GM12878 (cell line): ENCODE measurements at regions not wholly inside any gene's neighbourhood (a gene's known extent, or its start where the extent isn't known, plus 50 kb on each side); places are given as distances from the start of the nearest gene placed in this dataset.

Experiments
- ATAC-seq: fragments of 200-7000 bp; cut with Tn5 transposase; 3 replicates; pipeline ENCODE4 v1.9.1; 2020; ENCODE audit warnings: mild to moderate bottlenecking, moderate library complexity
- BruUV-seq: library from RNA; stranded (reverse); fragments of 400-500 nt; replicated peaks from 2 replicates; lab custom pipeline; 2021; lab: Mats Ljungman, UMichigan
- CTCF ChIA-PET: fragments of 300-600 bp; sonication (Branson Sonifier 250); formaldehyde crosslinking; extraction: SDS; loops from one replicate; lab custom pipeline; 2021; ENCODE audit warnings: inconsistent platforms; lab: Yijun Ruan, JAX
- POLR2A ChIA-PET: fragments of 350-600 bp; formaldehyde crosslinking; extraction: SDS; loops from one replicate; lab custom pipeline; 2021; ENCODE audit warnings: inconsistent platforms; lab: Charles Lee
- RAD21 ChIA-PET: fragments of 300-600 bp; sonication (Branson Sonifier 250); formaldehyde crosslinking; loops from one replicate; lab custom pipeline; 2023; ENCODE audit warnings: antibody characterized with exemption; ENCODE audit not compliant: unreplicated experiment; lab: Charles Lee
- SMC1A ChIA-PET: fragments of 300-600 bp; sonication (Branson Sonifier 250); formaldehyde crosslinking; loops from one replicate; lab custom pipeline; 2023; ENCODE audit not compliant: unreplicated experiment, uncharacterized antibody; lab: Charles Lee
- DNase-seq: peaks from one replicate; pipeline ENCODE4 v3.0.0-alpha.2; 2011; ENCODE audit warnings: low read depth, low spot score
- FAIRE-seq: peaks from 3 replicates; lab custom pipeline; 2011; peaks lifted over from hg19 to GRCh38; lab: Jason Lieb, UNC
- H2AFZ ChIP-seq: 2 replicates; pipeline ENCODE4 v1.6.0; 2011; ENCODE audit warnings: low read depth, low read length, control low read depth; ENCODE audit not compliant: control insufficient read depth
- H3K27ac ChIP-seq: 2 replicates; pipeline ENCODE4 v1.5.1; 2011; ENCODE audit warnings: control low read depth; ENCODE audit not compliant: control insufficient read depth, insufficient read depth
- H3K27me3 ChIP-seq, 2 experiments: replicated peaks in 1 of 2; 2 replicates each; pipeline versions ENCODE4 v1.6.0 to v1.6.1; 2011; ENCODE audit warnings: low read length in 1 of 2; ENCODE audit not compliant: control insufficient read depth in 2 of 2, insufficient read depth in 2 of 2
- H3K36me3 ChIP-seq, 2 experiments: 2 replicates each; pipeline ENCODE4 v1.5.1; 2011; ENCODE audit warnings: low read length in 1 of 2; ENCODE audit not compliant: control insufficient read depth in 2 of 2, insufficient read depth in 2 of 2
- H3K4me1 ChIP-seq: 2 replicates; pipeline ENCODE4 v1.6.1; 2011; ENCODE audit warnings: mild to moderate bottlenecking, low read length, moderate library complexity, mixed read lengths; ENCODE audit not compliant: control insufficient read depth, insufficient read depth
- H3K4me2 ChIP-seq: 2 replicates; pipeline ENCODE4 v1.6.0; 2011; ENCODE audit warnings: control low read depth; ENCODE audit not compliant: control insufficient read depth, insufficient read depth
- H3K4me3 ChIP-seq: fragments of 200-600 bp; sonication (generic); 2 replicates; pipeline ENCODE4 v1.5.1; 2016
- H3K79me2 ChIP-seq: 2 replicates; pipeline ENCODE4 v1.6.0; 2011; ENCODE audit warnings: low read length; ENCODE audit not compliant: control insufficient read depth, insufficient read depth
- H3K9ac ChIP-seq: 2 replicates; pipeline ENCODE4 v1.8.0; 2011; ENCODE audit warnings: low read length, control low read depth, mixed read lengths; ENCODE audit not compliant: control insufficient read depth, insufficient read depth
- H3K9me3 ChIP-seq: replicated peaks from 3 replicates; pipeline ENCODE4 v1.5.1; 2011; ENCODE audit warnings: mild to moderate bottlenecking, low read length; ENCODE audit not compliant: control insufficient read depth, insufficient read depth
- H4K20me1 ChIP-seq: 2 replicates; pipeline ENCODE4 v1.6.0; 2011; ENCODE audit not compliant: control insufficient read depth, insufficient read depth
- ASH2L ChIP-seq: fragments of 300-600, 200-600 bp; sonication (generic); IDR thresholded peaks from 2 replicates; pipeline ENCODE4 v1.6.1; 2017; ENCODE audit warnings: low read depth, mild to moderate bottlenecking, borderline replicate concordance
- CHD1 ChIP-seq: IDR thresholded peaks from 2 replicates; pipeline ENCODE4 v1.6.1; 2012; ENCODE audit warnings: low read depth, low read length, improper control_type of control experiment
- KDM1A ChIP-seq: fragments of 200-600 bp; sonication (generic); IDR thresholded peaks from 2 replicates; pipeline ENCODE4 v1.6.1; 2016; ENCODE audit warnings: borderline replicate concordance
- MTA2 ChIP-seq: fragments of 450-650 bp; IDR thresholded peaks from 2 replicates; pipeline ENCODE4 v1.6.1; 2016; ENCODE audit warnings: low read depth, mild to moderate bottlenecking, moderate library complexity
- MYC ChIP-seq: IDR thresholded peaks from 2 replicates; pipeline ENCODE4 v1.6.1; 2011; ENCODE audit warnings: mild to moderate bottlenecking, low read length, moderate library complexity, inconsistent platforms; ENCODE audit not compliant: insufficient read depth, insufficient replicate concordance, insufficient read length, severe bottlenecking
- NFYA ChIP-seq: IDR thresholded peaks from 2 replicates; pipeline ENCODE4 v1.6.1; 2011; ENCODE audit warnings: low read depth, mild to moderate bottlenecking, low read length, improper control_type of control experiment, borderline replicate concordance
- NFYB ChIP-seq: IDR thresholded peaks from 2 replicates; pipeline ENCODE4 v1.6.1; 2011; ENCODE audit warnings: low read depth, mild to moderate bottlenecking, low read length, improper control_type of control experiment, moderate library complexity; ENCODE audit not compliant: insufficient read depth
- NR2C1 ChIP-seq: fragments of 450-650 bp; IDR thresholded peaks from 2 replicates; pipeline ENCODE4 v1.6.1; 2017; ENCODE audit warnings: antibody characterized with exemption, mild to moderate bottlenecking, moderate library complexity
- PAX8 ChIP-seq: fragments of 450-650 bp; IDR thresholded peaks from 2 replicates; pipeline ENCODE4 v1.6.1; 2017; ENCODE audit warnings: mild to moderate bottlenecking, moderate library complexity
- POLR2AphosphoS2 ChIP-seq: IDR thresholded peaks from 2 replicates; pipeline ENCODE4 v1.6.1; 2011; ENCODE audit warnings: low read depth, mild to moderate bottlenecking, low read length, improper control_type of control experiment, moderate library complexity
- POLR2AphosphoS5 ChIP-seq: IDR thresholded peaks from 2 replicates; pipeline ENCODE4 v1.6.1; 2011; ENCODE audit warnings: mild to moderate bottlenecking, low read length, inconsistent platforms
- SMAD1 ChIP-seq: fragments of 450-650 bp; IDR thresholded peaks from 2 replicates; pipeline ENCODE4 v1.6.1; 2018; ENCODE audit warnings: mild to moderate bottlenecking, low read depth; ENCODE audit not compliant: partially characterized antibody
- TCF3 ChIP-seq: IDR thresholded peaks from 2 replicates; pipeline ENCODE4 v1.6.1; 2012; ENCODE audit warnings: low read depth, mild to moderate bottlenecking, low read length, borderline replicate concordance; ENCODE audit not compliant: insufficient read depth
- ZZZ3 ChIP-seq: IDR thresholded peaks from 2 replicates; pipeline ENCODE4 v1.6.1; 2011; ENCODE audit warnings: low read depth; ENCODE audit not compliant: control insufficient read depth, insufficient read length
- WGBS: methylation state at CpG from one replicate; pipeline ENCODE4 v1.1.6; 2016; ENCODE audit warnings: low lambda C conversion rate; ENCODE audit not compliant: insufficient replicate concordance, insufficient coverage; ENCODE audit errors: missing lambda C conversion rate; 5-methylcytosine and 5-hydroxymethylcytosine counted together
- in situ Hi-C: fragments of 300-500 bp; cut with MboI; formaldehyde crosslinking; loops from 9 replicates; pipeline ENCODE4 v1.14.3; 2018; ENCODE audit warnings: mixed read lengths
- intact Hi-C: fragments of 100-400 bp; cut with micrococcal nuclease; formaldehyde crosslinking; loops from one replicate; pipeline ENCODE4 v1.14.2; 2022; ENCODE audit not compliant: unreplicated experiment
- TF ChIP-seq, protein P1 (sequence below): IDR thresholded peaks from 2 replicates; pipeline ENCODE4 v1.6.1; 2011; ENCODE audit warnings: low read depth, low read length, improper control_type of control experiment, borderline replicate concordance
- TF ChIP-seq, protein P2 (sequence below): fragments of 450-650 bp; IDR thresholded peaks from 2 replicates; pipeline ENCODE4 v1.6.1; 2017; ENCODE audit warnings: mild to moderate bottlenecking
- TF ChIP-seq, protein P3 (sequence below): IDR thresholded peaks from 2 replicates; pipeline ENCODE4 v1.6.1; 2012; ENCODE audit warnings: low read depth, low read length, improper control_type of control experiment
- TF ChIP-seq, protein P4 (sequence below): IDR thresholded peaks from 2 replicates; pipeline ENCODE4 v1.6.1; 2011; ENCODE audit warnings: borderline replicate concordance, low read depth, mild to moderate bottlenecking, moderate library complexity, mixed read lengths, low read length; ENCODE audit not compliant: insufficient read depth; ENCODE audit errors: extremely low read length

DNA sequence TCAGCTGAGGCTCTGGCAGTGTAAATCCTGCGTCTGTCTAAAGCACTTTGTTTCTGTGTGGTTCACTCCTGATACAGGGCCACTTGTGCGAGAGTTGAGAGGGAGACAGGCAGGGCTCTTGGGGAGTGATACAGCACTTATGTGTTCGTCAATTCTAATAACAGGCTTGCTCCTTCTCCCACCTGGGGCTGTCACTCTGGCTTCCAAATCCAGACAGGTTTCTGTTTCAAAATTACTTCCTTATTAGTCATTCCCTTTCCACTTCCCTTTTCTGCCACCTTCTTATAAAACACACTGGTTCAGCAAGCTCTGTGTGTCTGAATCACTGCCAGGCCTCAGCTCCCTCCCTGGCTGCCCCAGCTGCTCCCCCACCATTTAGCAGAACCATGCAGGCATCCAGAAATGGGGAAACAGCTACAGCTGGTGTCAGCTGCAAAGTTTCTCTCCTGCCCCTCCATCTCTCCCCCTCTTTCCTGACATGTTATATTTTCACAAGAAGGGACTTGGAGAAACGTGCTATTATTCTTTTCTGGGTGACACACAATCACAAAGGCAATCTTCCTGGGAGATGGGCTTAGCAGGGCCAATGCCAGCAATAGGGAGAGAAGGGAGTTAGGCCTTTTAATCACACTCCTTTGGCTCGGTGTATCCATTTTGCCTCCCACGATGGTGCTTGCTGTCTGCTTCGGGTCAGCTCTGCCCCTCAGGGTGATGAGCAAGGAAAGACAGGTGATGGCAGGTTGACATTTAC is 58.4 kb upstream of the ZNRF2 start:
- Histone ChIP-seq H3K4me1 (peaks cover 25% of the 10 kb centered on the region), H3K9ac (no peak overlapping the region), H3K27ac (peak overlapping the region; percentile 29; the same call in 1 of the 2 replicates), H3K27me3 (no peaks in the 10 kb centered on the region), H4K20me1 (no peaks in the 10 kb centered on the region), H3K36me3 (no peaks in the 10 kb centered on the region), H3K79me2 (no peaks in the 10 kb centered on the region), H3K4me3 (no peak overlapping the region), H2AFZ (peak overlapping the region; percentile 26; the same call in 1 of the 2 replicates), H3K4me2 (peak overlapping the region; percentile 44), H3K9me3 (peaks cover 5% of the 10 kb centered on the region; the same call in 1 of the 3 replicates)
- ChIA-PET RAD21 (interaction anchor here (0.6 to 2.9 kb wide), 8 partner anchors 13 to 97 kb away, joined by 3 to 11 read pairs (median 6); no protein-coding TSS in a partner anchor), SMC1A (interaction anchor here (0.6 to 6.4 kb wide), 17 partner anchors 11 to 252 kb away, joined by 3 to 41 read pairs (median 3); partner anchors contain the start of gene NOD1), POLR2A (interaction anchor here (1.0 to 1.1 kb wide), 2 partner anchors 47 kb away, joined by 4 to 5 read pairs; no protein-coding TSS in a partner anchor), CTCF (interaction anchor here (0.7 to 3.5 kb wide), 9 partner anchors 11 to 62 kb away, joined by 3 to 15 read pairs (median 4); no protein-coding TSS in a partner anchor)
- ATAC-seq: peak; percentile 91
- peak; percentile 79 for DNase-seq
- in situ Hi-C loops (no loop called here), intact Hi-C loops (loop anchor here (2.0 to 5.0 kb wide), 3 partner anchors 13 to 64 kb away; no protein-coding TSS in a partner anchor)
- 42% methylated on average over 7 of the region's 7 CpGs for WGBS
- BruUV-seq: no TSS peak
- FAIRE-seq: peak; percentile 44
- TF ChIP-seq POLR2AphosphoS5 (no peak), CHD1 (no peak), NR2C1 (no peak), SMAD1 (no peak), NFYA (no peak), MTA2 (peak; percentile 84), ASH2L (no peak), POLR2AphosphoS2 (no peak), KDM1A (no peak), NFYB (no peak), TCF3 (0 out of 2 replicates have a peak, but pooled peaks have one; percentile 54), MYC (no peak), ZZZ3 (no peak), PAX8 (no peak)
- TF ChIP-seq, protein P1, sequence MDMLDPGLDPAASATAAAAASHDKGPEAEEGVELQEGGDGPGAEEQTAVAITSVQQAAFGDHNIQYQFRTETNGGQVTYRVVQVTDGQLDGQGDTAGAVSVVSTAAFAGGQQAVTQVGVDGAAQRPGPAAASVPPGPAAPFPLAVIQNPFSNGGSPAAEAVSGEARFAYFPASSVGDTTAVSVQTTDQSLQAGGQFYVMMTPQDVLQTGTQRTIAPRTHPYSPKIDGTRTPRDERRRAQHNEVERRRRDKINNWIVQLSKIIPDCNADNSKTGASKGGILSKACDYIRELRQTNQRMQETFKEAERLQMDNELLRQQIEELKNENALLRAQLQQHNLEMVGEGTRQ: no peak
- TF ChIP-seq, protein P2, sequence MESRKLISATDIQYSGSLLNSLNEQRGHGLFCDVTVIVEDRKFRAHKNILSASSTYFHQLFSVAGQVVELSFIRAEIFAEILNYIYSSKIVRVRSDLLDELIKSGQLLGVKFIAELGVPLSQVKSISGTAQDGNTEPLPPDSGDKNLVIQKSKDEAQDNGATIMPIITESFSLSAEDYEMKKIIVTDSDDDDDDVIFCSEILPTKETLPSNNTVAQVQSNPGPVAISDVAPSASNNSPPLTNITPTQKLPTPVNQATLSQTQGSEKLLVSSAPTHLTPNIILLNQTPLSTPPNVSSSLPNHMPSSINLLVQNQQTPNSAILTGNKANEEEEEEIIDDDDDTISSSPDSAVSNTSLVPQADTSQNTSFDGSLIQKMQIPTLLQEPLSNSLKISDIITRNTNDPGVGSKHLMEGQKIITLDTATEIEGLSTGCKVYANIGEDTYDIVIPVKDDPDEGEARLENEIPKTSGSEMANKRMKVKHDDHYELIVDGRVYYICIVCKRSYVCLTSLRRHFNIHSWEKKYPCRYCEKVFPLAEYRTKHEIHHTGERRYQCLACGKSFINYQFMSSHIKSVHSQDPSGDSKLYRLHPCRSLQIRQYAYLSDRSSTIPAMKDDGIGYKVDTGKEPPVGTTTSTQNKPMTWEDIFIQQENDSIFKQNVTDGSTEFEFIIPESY: no peak
- TF ChIP-seq, protein P3, sequence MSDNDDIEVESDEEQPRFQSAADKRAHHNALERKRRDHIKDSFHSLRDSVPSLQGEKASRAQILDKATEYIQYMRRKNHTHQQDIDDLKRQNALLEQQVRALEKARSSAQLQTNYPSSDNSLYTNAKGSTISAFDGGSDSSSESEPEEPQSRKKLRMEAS: no peak
- TF ChIP-seq, protein P4, sequence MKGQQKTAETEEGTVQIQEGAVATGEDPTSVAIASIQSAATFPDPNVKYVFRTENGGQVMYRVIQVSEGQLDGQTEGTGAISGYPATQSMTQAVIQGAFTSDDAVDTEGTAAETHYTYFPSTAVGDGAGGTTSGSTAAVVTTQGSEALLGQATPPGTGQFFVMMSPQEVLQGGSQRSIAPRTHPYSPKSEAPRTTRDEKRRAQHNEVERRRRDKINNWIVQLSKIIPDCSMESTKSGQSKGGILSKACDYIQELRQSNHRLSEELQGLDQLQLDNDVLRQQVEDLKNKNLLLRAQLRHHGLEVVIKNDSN: no peak
